Hepatic stellate cell (primary cell): ENCODE measurements at regions not wholly inside any gene's neighbourhood (a gene's known extent, or its start where the extent isn't known, plus 50 kb on each side); places are given as distances from the start of the nearest gene placed in this dataset.
"Not testable (repeated sequence)": the region's sequence is repeated elsewhere in the genome, so short reads cannot be mapped to it uniquely, and the experiment has no call there.

ENCODE experiments used
- DNase-seq: peaks from one replicate; pipeline ENCODE4 v3.0.0; 2011; ENCODE audit warnings: low spot score

DNA sequence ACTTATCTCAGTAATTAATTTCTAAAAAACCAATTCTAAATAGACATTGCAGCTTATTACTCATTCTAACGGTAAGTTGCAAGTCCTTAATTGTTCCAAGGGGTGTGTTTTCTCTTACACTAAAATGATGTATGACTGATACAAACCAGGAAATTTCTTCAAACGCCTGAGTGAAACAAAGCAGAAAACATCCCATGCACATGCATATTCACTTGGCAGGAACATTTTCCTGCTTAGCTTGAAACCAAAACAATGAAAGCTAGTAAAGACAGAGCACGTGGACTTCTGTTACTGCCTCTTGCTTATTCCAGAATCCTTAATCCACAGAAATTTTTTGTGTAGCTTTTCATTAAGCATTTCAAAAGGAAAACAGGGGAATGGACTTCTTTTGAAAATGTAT lies 187.7 kb downstream of the MTERF1 start:
- no peak for DNase-seq

DNA sequence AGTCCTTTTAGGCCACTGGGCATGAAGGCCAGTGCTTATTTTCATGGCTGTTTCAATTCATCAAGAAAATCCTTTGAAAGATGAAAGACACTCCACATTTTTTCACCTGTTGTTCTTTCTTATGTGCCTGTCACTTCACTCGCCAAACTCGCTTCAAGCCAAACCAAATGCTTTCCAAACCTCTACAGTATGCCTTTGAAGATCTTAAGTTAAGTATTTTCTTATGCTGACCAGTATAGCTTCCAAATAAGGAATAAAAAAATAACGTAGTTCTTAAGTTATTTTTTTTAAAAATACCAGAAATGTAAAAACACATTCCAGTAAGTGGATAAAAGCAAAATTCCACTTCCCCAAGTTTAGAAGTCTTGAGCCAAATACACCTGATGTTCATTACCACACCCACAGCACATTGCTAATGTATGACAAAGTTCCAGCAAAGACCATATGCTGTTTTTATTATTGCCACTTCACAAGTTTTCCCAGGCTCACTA lies 186.1 kb downstream of the MTERF1 start:
- no peak for DNase-seq

DNA sequence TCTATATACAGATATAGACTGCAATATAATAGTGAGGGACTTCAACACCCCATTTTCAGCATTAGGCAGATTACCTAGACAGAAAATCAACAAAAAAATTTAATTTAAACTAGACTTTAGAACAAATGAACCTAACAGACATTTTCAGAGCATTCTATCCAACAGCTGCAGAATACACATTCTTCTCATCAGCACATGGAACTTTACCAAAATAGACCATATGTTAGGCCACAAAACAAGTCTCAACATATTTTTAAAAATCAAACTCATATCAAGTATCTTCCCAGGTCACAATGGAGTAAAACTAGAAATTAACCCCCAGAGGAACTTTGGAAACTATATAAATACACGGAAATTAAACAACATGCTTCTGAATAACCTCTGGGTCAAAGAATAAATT lies 169.6 kb downstream of the MTERF1 start:
- DNase-seq = no peak

- DNase-seq = no peak
Observed at GRCh38 chr7:91713669-91714068, 166.8 kb downstream of the MTERF1 start.

- no peak for DNase-seq
Observed at GRCh38 chr7:91717681-91718470, 162.6 kb downstream of the MTERF1 start.

- DNase-seq = no peak
Observed at GRCh38 chr7:91719008-91719407, 161.5 kb downstream of the MTERF1 start.

GRCh38 chr7:91720260-91720937 lies 160.1 kb downstream of the MTERF1 start:
- DNase-seq = no peak

DNA sequence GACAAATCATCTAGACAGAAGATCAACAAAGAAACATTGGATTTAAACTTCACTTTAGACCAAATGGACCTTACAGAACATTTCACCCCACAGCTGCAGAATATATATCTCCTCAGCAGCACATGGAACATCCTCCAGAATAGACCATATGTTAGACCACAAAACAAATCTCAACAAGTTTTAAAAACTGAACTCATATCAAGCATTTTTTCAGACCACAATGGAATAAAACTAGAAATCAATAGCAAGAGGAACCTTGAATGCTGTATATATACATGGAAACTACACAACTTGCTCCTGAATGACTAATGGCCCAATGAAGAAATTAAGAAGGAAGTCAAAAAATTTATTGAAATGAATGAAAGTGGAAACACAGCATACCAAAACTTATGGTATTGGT lies 157.7 kb downstream of the MTERF1 start:
- no peak for DNase-seq

DNA sequence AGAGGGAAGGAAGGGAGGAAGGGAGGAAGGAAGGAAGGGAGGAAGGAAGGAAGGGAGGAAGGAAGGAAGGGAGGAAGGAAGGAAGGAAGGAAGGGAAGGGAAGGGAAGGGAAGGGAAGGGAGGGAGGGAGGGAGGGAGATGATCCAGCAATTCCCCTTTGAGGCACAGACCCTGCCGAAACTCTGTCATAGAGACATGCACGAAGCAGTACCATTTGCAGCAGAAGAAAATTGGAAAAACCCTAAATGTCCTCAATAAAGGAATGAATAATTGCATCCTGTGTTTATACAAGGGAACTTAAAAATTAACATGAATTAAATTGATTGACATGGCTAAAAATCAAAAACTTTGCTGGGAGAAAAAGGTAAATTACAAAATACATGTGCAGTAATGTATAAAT lies 151.5 kb downstream of the MTERF1 start:
- DNase-seq = not testable (repeated sequence)

DNA sequence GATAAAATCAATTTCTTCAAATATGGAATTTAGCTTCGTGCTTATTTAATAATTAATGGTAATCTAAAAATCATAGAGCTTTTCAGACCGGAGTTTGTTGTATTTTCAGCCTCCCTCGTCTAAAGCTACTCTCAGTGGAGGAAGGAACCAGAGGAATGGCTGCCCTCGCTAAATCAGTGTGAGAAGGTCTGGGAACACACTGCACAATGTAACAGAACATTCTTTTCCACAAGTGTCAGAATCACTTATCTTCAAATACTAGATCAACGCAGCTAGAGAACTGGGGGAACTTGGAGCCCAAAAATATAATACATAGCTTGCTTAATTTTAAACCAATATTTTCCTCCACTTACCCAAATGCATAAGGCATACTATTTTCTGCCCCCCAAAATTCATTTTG lies 148.5 kb downstream of the MTERF1 start:
- DNase-seq = no peak

GRCh38 chr7:91749418-91749817 lies 131.1 kb downstream of the MTERF1 start:
- DNase-seq = no peak

GRCh38 chr7:91750091-91750490 lies 130.4 kb downstream of the MTERF1 start:
- DNase-seq = no peak

DNA sequence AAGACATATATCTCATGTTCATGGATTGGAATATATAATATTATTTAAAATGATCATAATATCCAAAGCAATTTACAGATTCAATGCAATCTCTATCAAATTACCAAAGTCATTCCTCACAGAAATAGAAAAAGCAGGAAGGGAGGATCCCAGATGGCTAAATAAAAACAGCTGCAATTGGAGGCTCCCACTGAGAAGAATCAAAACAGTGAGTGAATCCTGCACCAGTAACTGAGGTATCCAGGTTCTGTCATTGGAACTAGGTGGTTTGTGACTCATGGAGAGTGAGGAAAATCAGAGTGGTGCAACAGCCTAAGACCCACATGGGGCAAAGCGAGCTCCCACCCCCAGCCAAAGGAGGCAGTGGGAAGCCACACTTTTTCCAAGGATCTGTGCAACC lies 128.4 kb downstream of the MTERF1 start:
- DNase-seq = no peak

GRCh38 chr7:91754280-91754679 lies 126.2 kb downstream of the MTERF1 start:
- DNase-seq = not testable (repeated sequence)

- DNase-seq = not testable (repeated sequence)
Observed at GRCh38 chr7:91755121-91755520, 125.4 kb downstream of the MTERF1 start.

GRCh38 chr7:91759205-91759863 lies 121.2 kb downstream of the MTERF1 start:
- DNase-seq = no peak

GRCh38 chr7:91767820-91768219 lies 112.7 kb downstream of the MTERF1 start:
- no peak for DNase-seq

- DNase-seq = no peak
Observed at GRCh38 chr7:91771394-91771793, 109.1 kb downstream of the MTERF1 start.

- DNase-seq = no peak
Observed at GRCh38 chr7:91771921-91772815, 108.3 kb downstream of the MTERF1 start.

GRCh38 chr7:91776171-91776570 lies 104.3 kb downstream of the MTERF1 start:
- no peak for DNase-seq

GRCh38 chr7:91777522-91777921 lies 103.0 kb downstream of the MTERF1 start:
- no peak for DNase-seq

GRCh38 chr7:91778416-91778815 lies 102.1 kb downstream of the MTERF1 start:
- no peak for DNase-seq
